ENCODE measurements at regions not wholly inside any gene's neighbourhood (a gene's known extent, or its start where the extent isn't known, plus 50 kb on each side); places are given as distances from the start of the nearest gene placed in this dataset.
A peak's percentile ranks its signal among the peaks of the same experiment; 100 is the strongest.

GRCh38 chr16:66273053-66273452 is 93.4 kb upstream of the CDH5 start:
- TF ChIP-seq, protein P1, sequence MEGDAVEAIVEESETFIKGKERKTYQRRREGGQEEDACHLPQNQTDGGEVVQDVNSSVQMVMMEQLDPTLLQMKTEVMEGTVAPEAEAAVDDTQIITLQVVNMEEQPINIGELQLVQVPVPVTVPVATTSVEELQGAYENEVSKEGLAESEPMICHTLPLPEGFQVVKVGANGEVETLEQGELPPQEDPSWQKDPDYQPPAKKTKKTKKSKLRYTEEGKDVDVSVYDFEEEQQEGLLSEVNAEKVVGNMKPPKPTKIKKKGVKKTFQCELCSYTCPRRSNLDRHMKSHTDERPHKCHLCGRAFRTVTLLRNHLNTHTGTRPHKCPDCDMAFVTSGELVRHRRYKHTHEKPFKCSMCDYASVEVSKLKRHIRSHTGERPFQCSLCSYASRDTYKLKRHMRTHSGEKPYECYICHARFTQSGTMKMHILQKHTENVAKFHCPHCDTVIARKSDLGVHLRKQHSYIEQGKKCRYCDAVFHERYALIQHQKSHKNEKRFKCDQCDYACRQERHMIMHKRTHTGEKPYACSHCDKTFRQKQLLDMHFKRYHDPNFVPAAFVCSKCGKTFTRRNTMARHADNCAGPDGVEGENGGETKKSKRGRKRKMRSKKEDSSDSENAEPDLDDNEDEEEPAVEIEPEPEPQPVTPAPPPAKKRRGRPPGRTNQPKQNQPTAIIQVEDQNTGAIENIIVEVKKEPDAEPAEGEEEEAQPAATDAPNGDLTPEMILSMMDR (IDR thresholded peaks at IDR 0.05; ENCODE audit: poor library complexity, severe bottlenecking): no peak
- Histone ChIP-seq H3K9me3 (ENCODE audit: severe bottlenecking) (no peaks in the 10 kb centered on the region), H3K36me3 (ENCODE audit: low read depth) (no peaks in the 10 kb centered on the region), H3K4me1 (ENCODE audit: insufficient read depth, poor library complexity, severe bottlenecking) (peaks cover 24% of the 10 kb centered on the region), H3K27me3 (ENCODE audit: insufficient read depth, poor library complexity, severe bottlenecking) (no peaks in the 10 kb centered on the region), H3K4me3 (ENCODE audit: severe bottlenecking) (no peak overlapping the region), H3K27ac (ENCODE audit: poor library complexity, severe bottlenecking) (no peak overlapping the region)
- DNase-seq (ENCODE audit: low spot score): no peak
- no peak for ATAC-seq (ENCODE audit: low read depth)

DNA sequence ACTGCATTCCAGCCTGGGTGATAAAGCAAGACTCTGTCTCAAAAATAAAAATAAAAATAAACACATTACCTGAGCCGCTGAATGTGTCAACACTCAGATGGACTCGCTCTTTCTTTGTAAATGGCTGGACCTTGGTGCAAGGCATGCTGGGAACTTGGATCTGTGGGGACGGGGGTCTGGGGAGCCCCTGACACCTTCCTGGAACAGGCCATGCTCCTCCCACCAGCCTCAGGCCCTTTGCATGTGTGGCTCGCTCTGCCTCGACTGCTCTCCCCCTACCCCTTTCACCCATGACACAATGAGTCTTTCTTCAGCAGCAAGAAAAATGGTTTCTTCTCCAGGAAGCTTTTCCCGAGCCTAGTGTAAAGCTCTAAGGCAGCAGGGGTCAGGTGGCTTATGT is 94.0 kb upstream of the CDH5 start:
- Histone ChIP-seq H3K36me3 (ENCODE audit: low read depth) (no peaks in the 10 kb centered on the region), H3K27me3 (ENCODE audit: insufficient read depth, poor library complexity, severe bottlenecking) (no peaks in the 10 kb centered on the region), H3K27ac (ENCODE audit: poor library complexity, severe bottlenecking) (no peak overlapping the region), H3K4me3 (ENCODE audit: severe bottlenecking) (no peak overlapping the region), H3K4me1 (ENCODE audit: insufficient read depth, poor library complexity, severe bottlenecking) (peaks cover 21% of the 10 kb centered on the region), H3K9me3 (ENCODE audit: severe bottlenecking) (no peaks in the 10 kb centered on the region)
- DNase-seq (ENCODE audit: low spot score) (peak; percentile 23), ATAC-seq (ENCODE audit: low read depth) (no peak)
- TF ChIP-seq, protein P1 (IDR thresholded peaks at IDR 0.05; ENCODE audit: poor library complexity, severe bottlenecking): no peak

GRCh38 chr16:66271074-66272060 is 95.1 kb upstream of the CDH5 start:
- ATAC-seq (ENCODE audit: low read depth) (peak; percentile 53), DNase-seq (ENCODE audit: low spot score) (peak; percentile 35)
- Histone ChIP-seq H3K9me3 (ENCODE audit: severe bottlenecking) (no peaks in the 10 kb centered on the region), H3K27ac (ENCODE audit: poor library complexity, severe bottlenecking) (no peak overlapping the region), H3K4me3 (ENCODE audit: severe bottlenecking) (no peak overlapping the region), H3K27me3 (ENCODE audit: insufficient read depth, poor library complexity, severe bottlenecking) (no peaks in the 10 kb centered on the region), H3K4me1 (ENCODE audit: insufficient read depth, poor library complexity, severe bottlenecking) (peaks cover 18% of the 10 kb centered on the region), H3K36me3 (ENCODE audit: low read depth) (no peaks in the 10 kb centered on the region)
- TF ChIP-seq, protein P1 (IDR thresholded peaks at IDR 0.05; ENCODE audit: poor library complexity, severe bottlenecking): no peak

DNA sequence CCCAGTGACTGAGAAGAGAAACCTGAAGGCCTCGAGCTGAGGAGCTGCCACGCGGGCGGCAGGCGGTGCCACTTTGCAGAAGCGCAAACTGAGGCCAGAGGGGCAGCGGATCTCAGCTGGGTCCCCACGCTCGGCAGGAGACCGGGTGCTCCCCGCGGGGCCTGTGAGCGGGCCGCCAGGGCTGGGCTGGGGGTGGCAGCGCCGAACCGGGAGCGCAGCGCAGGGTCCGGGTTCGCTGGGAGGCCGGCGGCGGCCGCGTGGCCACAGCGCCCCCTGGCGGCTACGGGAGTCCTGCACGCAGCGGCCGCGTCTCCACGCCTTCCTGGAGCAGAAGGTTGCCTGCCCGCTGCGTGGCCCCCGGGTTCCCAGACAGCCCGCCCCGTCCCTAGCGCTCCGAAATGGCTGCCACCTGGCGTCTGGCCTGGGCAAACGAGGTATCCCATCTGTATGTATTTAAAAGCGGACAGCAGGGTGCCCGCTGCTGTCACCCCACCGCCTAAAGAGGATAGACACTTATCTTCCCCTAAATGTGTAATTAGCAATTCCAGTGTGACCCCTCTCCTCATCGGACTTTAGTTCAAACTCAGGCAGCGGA is 96.1 kb upstream of the CDH5 start:
- Histone ChIP-seq H3K9me3 (ENCODE audit: severe bottlenecking) (no peaks in the 10 kb centered on the region), H3K4me1 (ENCODE audit: insufficient read depth, poor library complexity, severe bottlenecking) (peaks cover 18% of the 10 kb centered on the region), H3K36me3 (ENCODE audit: low read depth) (no peaks in the 10 kb centered on the region), H3K27ac (ENCODE audit: poor library complexity, severe bottlenecking) (no peak overlapping the region), H3K4me3 (ENCODE audit: severe bottlenecking) (no peak overlapping the region), H3K27me3 (ENCODE audit: insufficient read depth, poor library complexity, severe bottlenecking) (no peaks in the 10 kb centered on the region)
- TF ChIP-seq, protein P1 (IDR thresholded peaks at IDR 0.05; ENCODE audit: poor library complexity, severe bottlenecking): peak; percentile 97
- ATAC-seq (ENCODE audit: low read depth) (peak; percentile 67), DNase-seq (ENCODE audit: low spot score) (peak; percentile 66)
